Stimulated activated CD4-positive, alpha-beta T cell treated with anti-CD3 and anti-CD28 coated beads, TNF-alpha, amount 100 ng/mL, for 24 hours (primary cell): ENCODE measurements at regions not wholly inside any gene's neighbourhood (a gene's known extent, or its start where the extent isn't known, plus 50 kb on each side); places are given as distances from the start of the nearest gene placed in this dataset.

Source experiments
- DNase-seq, 3 experiments: peaks; one replicate each; pipeline ENCODE4 v3.0.0-alpha.2; 2020; ENCODE audit warnings: low read depth in 3 of 3

- no peak for DNase-seq
Observed at GRCh38 chr9:79962836-79963235, 391.1 kb downstream of the TLE4 start.

- no peak for DNase-seq
Observed at GRCh38 chr9:79962150-79962549, 390.4 kb downstream of the TLE4 start.

DNA sequence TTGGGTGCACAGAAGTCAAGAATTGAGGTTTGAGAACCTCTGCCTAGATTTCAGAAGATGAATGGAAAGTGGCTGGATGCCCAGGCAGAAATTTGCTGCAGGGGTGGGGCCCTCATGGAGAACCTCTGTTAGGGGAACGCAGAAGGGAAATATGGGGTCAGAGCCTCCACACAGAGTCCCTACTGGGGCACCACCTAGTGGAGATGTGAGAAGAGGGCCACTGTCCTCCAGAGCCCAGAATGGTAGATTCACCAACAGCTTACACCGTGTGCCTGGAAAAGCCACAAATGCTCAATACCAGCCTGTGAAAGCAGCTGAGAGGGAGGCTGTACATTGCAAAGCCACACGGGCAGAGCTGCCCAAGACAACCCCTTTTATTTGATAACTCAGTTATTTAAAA lies 383.5 kb downstream of the TLE4 start:
- DNase-seq, result no peak

- no peak for DNase-seq
Observed at GRCh38 chr9:79953908-79954307, 382.1 kb downstream of the TLE4 start.

- no peak for DNase-seq
Observed at GRCh38 chr9:79952401-79952800, 380.6 kb downstream of the TLE4 start.

GRCh38 chr9:79946712-79947111 lies 374.9 kb downstream of the TLE4 start:
- DNase-seq, result no peak

- no peak for DNase-seq
Observed at GRCh38 chr9:79945495-79945894, 373.7 kb downstream of the TLE4 start.

DNA sequence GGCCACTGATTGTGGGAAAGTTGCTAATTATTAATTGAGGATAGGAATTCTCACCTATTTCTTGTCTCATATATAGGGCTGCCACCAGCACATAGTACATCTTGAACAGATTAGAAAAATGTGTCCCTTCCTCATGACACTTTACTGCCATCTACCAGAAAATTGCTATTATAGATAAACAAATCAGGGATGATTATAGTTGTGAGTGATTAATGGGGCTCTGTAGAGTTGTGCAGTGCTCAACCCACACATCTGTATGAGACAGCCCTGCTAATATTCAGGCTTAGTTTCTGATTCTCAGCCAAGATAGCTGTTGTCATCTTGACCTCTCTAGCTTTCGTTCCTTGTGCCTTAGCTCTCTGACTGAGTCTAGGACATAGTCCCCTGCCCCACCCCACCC lies 373.3 kb downstream of the TLE4 start:
- no peak for DNase-seq

DNA sequence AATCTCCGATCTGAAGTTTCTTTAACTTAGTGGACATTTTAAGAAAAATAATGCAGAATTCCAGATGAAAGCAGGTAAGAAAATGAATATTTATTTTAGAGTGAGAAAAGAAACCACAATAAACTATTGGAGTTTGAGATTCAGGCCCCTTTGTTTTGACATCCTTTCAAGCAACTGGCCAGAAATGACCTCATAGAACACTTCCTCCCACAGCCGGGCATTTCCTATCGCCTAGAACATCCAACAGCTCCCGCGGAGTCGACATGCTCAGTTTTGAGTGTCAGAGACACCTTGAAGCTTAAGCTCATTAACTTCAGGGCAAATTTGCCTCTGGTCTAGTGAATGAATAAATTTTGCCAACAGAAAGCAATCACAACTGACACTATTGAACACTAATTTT lies 369.2 kb downstream of the TLE4 start:
- DNase-seq, result no peak

DNA sequence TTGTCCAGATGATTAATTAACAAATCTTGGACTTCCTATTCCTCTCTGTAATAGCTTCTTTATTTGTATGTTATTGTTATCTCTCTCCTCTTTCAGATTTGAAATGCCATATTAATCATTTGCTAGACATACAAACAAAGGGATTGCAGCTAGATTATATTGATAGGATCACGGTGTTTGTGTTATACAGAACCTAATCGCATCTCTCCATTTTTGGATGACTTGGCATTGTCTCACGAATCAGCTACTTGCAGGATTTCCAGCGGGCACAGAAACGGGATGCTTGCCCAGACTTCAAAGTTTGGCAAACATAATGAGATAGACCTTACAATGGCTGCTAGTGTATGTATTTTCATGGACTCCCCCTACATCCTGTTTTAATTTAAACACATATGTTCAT lies 368.1 kb downstream of the TLE4 start:
- no peak for DNase-seq

DNA sequence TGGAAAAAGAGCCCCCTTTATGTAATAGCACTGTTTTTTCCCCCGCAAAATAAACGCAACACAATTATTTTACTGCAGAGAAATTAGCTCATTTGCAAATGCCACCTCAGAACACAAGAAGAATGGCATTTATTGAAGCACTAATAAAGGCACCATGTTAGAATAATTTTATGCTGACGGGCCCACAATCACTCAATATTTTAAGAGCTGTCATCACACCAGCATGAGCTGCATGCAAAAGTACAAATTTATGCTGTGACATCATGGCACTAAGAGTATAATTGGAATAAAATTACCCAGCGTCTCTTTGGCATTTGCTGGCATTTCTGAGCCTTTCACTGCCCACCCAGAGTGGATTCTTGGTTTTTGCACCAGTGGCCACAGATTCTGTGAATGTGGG lies 364.6 kb downstream of the TLE4 start:
- no peak for DNase-seq

- DNase-seq, result no peak
Observed at GRCh38 chr9:79929285-79929684, 357.5 kb downstream of the TLE4 start.

GRCh38 chr9:79928661-79929223 lies 357.0 kb downstream of the TLE4 start:
- no peak for DNase-seq

- DNase-seq, result no peak
Observed at GRCh38 chr9:79925326-79925725, 353.6 kb downstream of the TLE4 start.

GRCh38 chr9:79924836-79925235 lies 353.1 kb downstream of the TLE4 start:
- DNase-seq, result no peak

GRCh38 chr9:79917421-79917820 lies 345.7 kb downstream of the TLE4 start:
- no peak for DNase-seq

DNA sequence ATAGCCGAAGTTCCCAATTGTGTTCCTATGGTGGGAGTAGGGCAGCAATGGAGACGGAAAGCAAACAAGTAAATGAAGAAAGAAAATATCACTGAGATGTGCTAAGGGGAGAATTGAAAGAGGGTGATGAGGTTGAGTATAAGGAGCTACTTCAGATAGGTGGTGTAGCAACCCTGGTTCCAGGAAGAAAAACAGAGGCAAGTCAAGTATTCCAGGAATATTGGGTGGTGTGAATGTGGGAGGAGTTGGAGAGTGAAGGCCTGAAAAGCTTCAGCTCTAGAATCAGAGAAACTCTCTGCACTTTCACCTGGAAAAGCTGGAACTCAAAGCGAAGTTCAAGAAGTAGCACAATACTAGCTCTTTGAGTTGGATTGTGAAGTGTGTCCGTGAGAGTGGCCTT lies 342.1 kb downstream of the TLE4 start:
- DNase-seq, result no peak

DNA sequence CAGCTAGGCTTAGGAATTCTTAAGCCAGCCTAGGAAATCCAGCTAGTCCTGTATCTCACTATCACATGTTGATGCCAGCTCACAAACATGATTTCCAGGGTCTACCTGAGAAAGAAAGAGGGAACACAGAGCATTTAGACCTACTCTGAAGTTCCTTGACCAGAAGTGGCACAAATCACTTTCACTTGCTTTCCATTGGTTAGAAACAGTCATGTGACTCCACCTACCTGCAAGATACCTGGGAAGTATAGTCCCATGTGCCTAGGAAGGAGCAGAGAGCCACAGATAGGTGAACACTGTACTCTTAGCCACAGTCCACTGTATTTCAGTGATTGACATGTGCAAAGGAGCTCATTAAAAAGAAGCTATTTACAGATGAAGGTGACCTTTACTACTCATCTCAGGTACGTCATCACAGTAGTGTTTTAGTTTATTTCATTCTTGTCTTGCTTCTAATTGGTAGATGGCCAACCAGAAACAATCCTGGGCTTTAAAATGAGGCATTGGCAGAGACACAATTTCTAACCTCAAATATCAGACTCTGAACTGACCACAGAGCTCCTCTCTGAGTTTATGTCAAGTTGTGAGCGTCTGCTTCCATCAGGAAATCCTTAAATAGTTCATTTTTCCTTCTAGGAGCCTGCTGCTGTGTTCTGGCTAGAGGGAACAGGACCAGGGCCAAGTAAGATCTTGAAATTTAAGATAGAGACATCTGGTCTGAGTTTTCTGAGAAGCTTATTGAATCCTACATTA lies 340.7 kb downstream of the TLE4 start:
- no peak for DNase-seq

DNA sequence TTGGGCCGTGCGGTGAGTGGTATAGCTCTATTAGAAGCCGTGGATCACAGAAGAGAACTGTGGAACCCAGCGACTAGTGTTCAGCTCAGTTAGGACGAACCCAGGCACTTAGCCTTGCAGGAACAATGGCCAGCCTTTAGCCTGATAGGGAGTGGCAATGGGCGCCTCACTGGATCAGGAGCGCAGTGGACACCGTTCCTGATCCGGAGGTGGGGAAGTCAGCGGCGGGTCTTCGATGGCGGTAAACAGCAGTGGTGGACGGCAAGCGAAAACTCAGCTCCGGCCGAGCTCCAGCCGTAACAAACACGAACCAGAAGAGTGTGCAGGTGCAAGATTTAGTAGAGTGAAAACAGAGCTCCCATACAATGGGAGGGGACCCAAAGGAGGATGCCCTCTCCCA lies 340.0 kb downstream of the TLE4 start:
- DNase-seq, result no peak

DNA sequence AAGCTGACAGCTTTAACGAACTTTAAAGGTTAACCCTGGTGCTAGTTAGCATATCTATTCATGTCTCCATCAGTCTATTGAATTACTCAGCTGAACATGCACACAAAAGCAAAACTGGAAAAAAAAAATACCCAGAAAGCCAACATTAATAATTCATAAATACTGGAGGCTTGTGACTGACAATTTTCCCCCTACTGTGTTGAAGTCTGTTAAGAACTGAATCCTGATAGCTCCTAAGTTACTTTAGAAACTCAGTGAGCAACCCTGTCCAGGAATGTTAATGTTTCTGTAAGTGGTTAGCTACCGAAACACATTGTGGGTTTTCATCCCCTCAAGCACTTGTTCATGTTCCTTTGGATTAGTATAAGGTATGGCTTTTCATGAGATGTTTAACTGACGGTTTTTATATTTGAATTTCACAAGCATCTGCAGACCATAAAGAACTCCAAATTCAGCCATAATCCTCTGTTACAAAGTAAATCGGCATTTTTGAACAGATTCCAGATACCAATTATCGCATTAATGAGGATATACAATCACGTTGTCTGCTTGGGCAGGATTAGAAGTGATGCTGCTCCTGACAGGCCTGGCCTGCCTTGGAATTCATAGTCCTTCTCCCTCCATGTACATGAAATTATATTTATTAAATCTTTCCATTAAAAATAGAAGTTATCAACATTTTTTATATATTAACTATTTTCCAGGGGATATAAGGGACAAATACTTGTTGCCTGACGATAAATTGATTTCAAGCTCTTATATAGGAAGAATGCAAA lies 331.2 kb downstream of the TLE4 start:
- no peak for DNase-seq

DNA sequence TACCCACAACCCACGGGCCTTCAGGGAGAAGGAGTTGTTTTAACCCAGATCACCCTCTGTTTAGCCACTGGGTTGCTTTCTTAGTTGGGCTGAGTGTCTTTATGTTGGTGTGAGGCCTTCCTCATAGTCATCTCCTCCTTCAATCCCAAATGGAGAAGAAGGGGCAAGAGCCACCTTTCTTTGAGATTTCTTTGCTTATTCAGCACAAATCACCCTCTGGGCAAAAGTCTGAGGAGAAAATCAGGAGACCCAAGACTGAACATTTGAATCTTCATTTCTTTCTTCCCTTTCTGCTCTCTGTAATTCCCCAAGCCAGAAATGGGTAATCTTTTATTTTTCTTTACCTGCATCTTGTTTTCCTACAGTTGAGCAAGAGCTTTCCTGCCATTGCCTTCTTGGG lies 329.0 kb downstream of the TLE4 start:
- no peak for DNase-seq

- DNase-seq, result no peak
Observed at GRCh38 chr9:79896390-79896980, 324.7 kb downstream of the TLE4 start.

DNA sequence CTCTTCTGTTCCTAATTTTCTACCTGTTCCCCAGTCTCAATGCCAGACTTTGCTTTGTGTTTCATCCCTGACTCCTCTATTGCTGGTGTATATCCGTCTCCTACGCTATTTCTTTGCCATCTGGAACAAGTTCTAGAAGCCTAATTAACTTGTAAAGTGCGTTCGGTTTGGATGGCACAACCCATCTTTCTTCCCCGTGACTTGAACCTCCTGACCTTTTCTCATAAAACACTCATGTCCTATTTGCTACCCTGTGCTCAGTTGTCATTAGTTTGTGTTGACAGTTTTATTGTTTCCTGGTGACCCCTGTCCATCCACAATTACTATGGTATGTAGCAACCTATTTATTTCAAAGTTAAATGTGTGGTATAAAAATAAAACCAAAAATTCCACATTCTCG lies 323.5 kb downstream of the TLE4 start:
- DNase-seq, result no peak
